D721Med (cell line): ENCODE measurements at regions not wholly inside any gene's neighbourhood (a gene's known extent, or its start where the extent isn't known, plus 50 kb on each side); places are given as distances from the start of the nearest gene placed in this dataset.

ENCODE experiments used
- DNase-seq: peaks from one replicate; pipeline ENCODE4 v3.0.0; 2011; ENCODE audit warnings: low spot score; ENCODE audit not compliant: insufficient read length
- FAIRE-seq: peaks from 2 replicates; lab custom pipeline; 2011; peaks lifted over from hg19 to GRCh38; lab: Jason Lieb, UNC
- TF ChIP-seq, protein P1 (sequence below): IDR thresholded peaks from 2 replicates; pipeline ENCODE4 v1.5.1; 2012; ENCODE audit warnings: mild to moderate bottlenecking, control low read depth; ENCODE audit not compliant: insufficient read depth; ENCODE audit errors: missing control alignments

GRCh38 chr10:120736377-120736776, 114.8 kb upstream of the WDR11 start:
- TF ChIP-seq, protein P1, sequence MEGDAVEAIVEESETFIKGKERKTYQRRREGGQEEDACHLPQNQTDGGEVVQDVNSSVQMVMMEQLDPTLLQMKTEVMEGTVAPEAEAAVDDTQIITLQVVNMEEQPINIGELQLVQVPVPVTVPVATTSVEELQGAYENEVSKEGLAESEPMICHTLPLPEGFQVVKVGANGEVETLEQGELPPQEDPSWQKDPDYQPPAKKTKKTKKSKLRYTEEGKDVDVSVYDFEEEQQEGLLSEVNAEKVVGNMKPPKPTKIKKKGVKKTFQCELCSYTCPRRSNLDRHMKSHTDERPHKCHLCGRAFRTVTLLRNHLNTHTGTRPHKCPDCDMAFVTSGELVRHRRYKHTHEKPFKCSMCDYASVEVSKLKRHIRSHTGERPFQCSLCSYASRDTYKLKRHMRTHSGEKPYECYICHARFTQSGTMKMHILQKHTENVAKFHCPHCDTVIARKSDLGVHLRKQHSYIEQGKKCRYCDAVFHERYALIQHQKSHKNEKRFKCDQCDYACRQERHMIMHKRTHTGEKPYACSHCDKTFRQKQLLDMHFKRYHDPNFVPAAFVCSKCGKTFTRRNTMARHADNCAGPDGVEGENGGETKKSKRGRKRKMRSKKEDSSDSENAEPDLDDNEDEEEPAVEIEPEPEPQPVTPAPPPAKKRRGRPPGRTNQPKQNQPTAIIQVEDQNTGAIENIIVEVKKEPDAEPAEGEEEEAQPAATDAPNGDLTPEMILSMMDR, result no peak
- no peak for DNase-seq
- FAIRE-seq, result no peak

DNA sequence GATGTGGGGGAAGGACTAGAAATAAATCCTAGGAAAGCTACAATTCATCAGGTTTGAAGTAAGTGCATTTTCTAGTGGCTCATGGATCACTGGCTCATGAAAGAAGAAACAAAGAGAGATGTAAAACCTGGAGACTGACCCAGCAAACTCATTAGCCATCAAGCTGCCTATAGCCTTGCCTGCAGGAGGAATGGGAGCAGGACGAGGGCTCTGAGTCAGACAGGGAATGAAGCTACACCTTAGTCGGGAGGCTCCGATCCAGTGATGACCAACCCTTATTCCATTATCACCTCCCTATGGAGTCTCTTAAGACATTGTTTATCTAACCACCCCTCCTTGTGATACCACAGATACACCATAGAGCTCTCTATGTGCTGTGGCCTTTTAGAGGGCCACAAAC, 112.5 kb upstream of the WDR11 start:
- TF ChIP-seq, protein P1, result no peak
- no peak for FAIRE-seq

GRCh38 chr10:120741396-120741795, 109.8 kb upstream of the WDR11 start:
- FAIRE-seq, result no peak

More for the DNA sequence above, 112.5 kb upstream of the WDR11 start:
- no peak for DNase-seq

DNA sequence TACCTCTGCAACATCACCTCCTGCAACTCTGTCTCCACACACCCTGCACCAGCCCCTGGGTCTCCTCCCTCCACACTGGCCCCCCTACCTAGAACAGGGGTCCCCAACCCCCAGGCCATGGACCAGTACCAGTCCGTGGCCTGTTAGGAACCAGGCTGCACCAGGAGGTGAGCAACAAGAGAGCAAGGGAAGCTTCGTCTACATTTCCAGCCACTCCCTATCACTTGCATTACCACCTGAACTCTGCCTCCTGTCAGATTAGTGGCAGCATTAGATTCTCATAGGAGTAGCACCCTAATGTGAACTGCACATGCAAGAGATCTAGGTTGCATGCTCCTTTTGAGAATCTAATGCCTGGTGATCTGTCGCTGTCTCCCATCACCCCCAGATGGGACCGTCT, 108.8 kb upstream of the WDR11 start:
- no peak for FAIRE-seq
- TF ChIP-seq, protein P1, result no peak

More at GRCh38 chr10:120741396-120741795, 109.8 kb upstream of the WDR11 start:
- DNase-seq, result no peak
- TF ChIP-seq, protein P1, result no peak

GRCh38 chr10:120744040-120744439, 107.1 kb upstream of the WDR11 start:
- no peak for DNase-seq
- FAIRE-seq, result no peak
- TF ChIP-seq, protein P1, result no peak

More for the DNA sequence above, 108.8 kb upstream of the WDR11 start:
- no peak for DNase-seq

DNA sequence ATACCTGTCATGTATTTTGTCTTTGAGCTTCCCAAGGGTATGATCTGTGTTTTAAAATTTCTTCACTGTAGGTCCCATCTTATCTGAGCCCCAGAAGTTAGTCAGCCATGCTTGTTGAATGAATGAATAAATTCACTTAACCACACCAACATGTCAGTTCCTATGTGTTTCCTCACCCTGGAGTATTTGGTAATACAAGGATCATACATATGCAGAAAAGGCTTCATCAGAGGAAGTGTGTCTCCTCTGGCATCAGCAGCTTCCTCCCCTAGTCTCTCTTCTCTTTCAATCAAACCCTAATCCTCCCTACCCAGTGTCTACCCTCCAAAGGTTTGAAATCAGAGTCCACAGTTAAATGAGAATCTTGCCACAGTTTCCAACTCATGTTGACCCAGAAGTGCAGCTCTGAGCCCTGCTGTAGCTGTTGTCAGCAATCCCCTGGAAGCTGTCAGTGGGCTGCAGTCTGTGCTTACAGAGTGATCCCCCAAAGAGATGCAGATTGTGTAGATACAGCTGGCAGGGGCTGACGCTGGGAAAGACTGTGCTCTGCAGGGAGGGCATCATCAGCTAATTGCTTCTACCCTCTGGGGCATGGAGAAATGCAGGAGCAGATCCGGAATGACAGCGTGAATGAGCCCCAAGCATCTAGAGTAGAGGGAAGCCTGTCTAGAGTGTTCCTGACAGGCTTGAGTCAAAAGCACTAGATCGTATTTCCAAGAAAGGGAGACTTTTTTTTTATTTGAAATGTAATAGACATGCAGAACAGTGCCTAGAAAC, 105.0 kb upstream of the WDR11 start:
- FAIRE-seq (no peak), DNase-seq (no peak)
- TF ChIP-seq, protein P1, result no peak

DNA sequence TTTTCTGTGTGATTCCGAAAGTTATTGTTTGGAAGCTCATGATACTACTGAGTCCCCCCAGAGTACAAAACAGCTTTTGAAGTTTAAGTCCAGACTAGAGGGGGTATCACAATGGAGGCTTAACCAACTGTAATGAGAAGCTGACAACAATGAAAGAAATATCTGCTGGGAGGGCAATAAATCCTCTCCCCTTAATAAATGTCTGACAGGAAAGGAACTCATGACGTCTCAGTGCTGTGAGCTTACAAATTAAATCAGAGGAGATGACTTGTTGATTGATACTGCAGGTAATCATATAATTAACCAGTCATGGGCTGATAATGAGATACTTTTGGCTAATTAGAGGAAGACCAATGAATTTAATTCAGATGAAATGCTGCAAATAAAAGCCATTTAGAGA, 102.6 kb upstream of the WDR11 start:
- FAIRE-seq (no peak), DNase-seq (no peak)
- TF ChIP-seq, protein P1, result no peak
